Spinal cord (tissue), 9 donors: ENCODE measurements at regions not wholly inside any gene's neighbourhood (a gene's known extent, or its start where the extent isn't known, plus 50 kb on each side); places are given as distances from the start of the nearest gene placed in this dataset.
A peak's percentile ranks its signal among the peaks of the same experiment; 100 is the strongest.

Experiments used
- DNase-seq, 6 donors: peaks; one replicate each; pipeline versions ENCODE4 v3.0.0 to v3.0.0-alpha.2; 2013 to 2015; ENCODE audit warnings: low spot score in 6 of 6, low read depth in 4 of 6
- H3K27ac ChIP-seq: one replicate; pipeline ENCODE4 v1.5.1; 2013; ENCODE audit warnings: low read depth, low read length, control low read depth
- H3K27me3 ChIP-seq: one replicate; pipeline ENCODE4 v1.6.1; 2013; ENCODE audit warnings: low read length; ENCODE audit not compliant: control insufficient read depth, insufficient read depth
- H3K36me3 ChIP-seq: one replicate; pipeline ENCODE4 v1.6.1; 2013; ENCODE audit warnings: low read length; ENCODE audit not compliant: control insufficient read depth, insufficient read depth
- H3K4me1 ChIP-seq: one replicate; pipeline ENCODE4 v1.6.1; 2013; ENCODE audit warnings: low read length; ENCODE audit not compliant: control insufficient read depth, insufficient read depth
- H3K4me3 ChIP-seq: one replicate; pipeline ENCODE4 v1.5.1; 2013; ENCODE audit warnings: low read depth, low read length, control low read depth
- H3K9me3 ChIP-seq: one replicate; pipeline ENCODE4 v1.6.1; 2013; ENCODE audit warnings: low read length; ENCODE audit not compliant: control insufficient read depth, insufficient read depth
- WGBS: methylation state at CpG from one replicate; pipeline ENCODE4 v1.1.5; 2013; ENCODE audit warnings: missing lambda C conversion rate; ENCODE audit not compliant: insufficient coverage; 5-methylcytosine and 5-hydroxymethylcytosine counted together
- donor health status: healthy.

DNA sequence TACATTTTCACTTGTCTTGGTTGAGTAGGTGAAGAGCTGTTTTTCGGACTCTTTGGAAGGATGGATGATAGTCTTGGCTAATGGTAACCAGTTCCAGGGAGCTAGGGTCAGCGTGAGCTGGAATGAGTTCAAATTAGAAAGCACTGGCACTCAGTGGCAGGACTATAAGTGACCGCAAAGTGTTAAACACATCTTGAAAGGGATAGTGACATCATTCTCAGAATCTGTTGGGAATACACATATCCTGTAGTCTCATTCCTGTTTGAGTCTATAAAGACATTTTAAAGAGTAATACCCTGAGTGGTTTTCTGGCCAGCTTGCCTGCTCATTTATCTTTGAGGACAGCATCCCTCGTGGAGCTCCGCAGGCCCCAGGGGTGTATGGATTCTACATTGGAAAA, 56.7 kb upstream of the TMEM248 start:
- H3K4me1 ChIP-seq: no peaks in the 10 kb centered on the region
- 95% methylated on average over 3 of the region's 5 CpGs for WGBS
- no peak overlapping the region for H3K27ac ChIP-seq
- peak in 1 of 6 donors; percentile 7 for DNase-seq
- H3K27me3 ChIP-seq: no peaks in the 10 kb centered on the region
- H3K36me3 ChIP-seq: peaks cover 9% of the 10 kb centered on the region
- no peaks in the 10 kb centered on the region for H3K9me3 ChIP-seq
- no peak overlapping the region for H3K4me3 ChIP-seq

DNA sequence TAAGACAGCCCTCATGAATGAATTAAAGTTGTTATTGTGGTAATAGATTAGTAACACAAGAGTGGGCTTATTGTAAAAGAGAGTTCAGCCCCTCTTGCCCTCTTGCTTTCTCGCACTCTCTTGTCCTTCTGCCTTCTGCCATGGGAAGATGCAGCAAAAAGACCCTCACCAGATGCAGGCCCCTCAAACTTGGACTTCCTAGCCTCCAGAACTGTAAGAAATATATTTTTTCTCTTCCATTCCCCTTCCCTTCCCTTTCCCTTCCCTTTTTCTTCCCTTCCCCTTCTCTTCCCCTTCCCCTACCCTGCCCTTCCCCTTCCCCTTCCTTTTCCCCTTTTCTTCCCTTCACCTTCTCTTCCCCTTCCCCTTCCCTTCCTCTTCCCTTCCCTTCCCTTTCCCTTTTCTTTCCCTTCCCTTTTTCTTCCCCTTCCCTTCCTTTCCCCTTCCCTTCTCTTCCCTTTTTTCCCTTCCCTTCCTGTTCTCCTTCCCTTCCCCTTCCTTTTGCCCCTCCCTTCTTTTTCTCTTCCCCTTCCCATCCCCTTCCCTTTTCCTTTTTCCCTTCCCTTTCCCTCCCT, 55.6 kb upstream of the TMEM248 start:
- no peak for DNase-seq
- H3K4me3 ChIP-seq: no peak overlapping the region
- H3K27ac ChIP-seq: no peak overlapping the region
- 63% methylated on average over 1 of the region's 1 CpG for WGBS
- no peaks in the 10 kb centered on the region for H3K4me1 ChIP-seq
- H3K36me3 ChIP-seq: peaks cover 5% of the 10 kb centered on the region
- H3K27me3 ChIP-seq: no peaks in the 10 kb centered on the region
- H3K9me3 ChIP-seq: no peaks in the 10 kb centered on the region

DNA sequence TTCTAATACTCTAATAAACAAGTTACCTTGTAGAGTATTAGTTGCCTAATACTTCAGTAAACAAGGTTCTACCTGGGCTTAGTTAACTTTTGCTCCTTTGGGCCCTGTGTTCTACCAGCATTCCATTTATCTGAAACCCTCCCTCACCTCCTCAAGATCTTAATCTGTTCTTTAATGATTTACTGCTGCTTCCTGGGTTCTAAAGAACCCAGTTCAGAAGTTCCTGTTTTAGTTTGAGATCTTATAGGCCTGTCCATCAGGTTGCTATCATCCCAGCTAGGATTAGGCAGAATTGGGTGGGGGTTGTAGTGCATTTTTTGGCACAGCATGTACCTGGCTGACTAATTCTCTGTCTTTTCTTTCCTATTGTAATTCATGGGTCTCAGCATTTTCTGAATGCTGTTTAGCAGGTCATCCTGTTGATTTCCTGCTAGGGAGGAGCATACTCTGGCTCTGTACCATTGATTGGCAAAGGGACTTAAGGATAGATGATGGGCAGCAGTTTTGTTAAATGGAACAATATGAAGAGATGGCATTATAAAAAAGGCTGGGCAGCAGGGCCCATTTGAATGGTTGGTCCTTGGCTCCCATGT, 53.7 kb upstream of the TMEM248 start:
- no peak overlapping the region for H3K27ac ChIP-seq
- H3K36me3 ChIP-seq: peaks cover 6% of the 10 kb centered on the region
- no peaks in the 10 kb centered on the region for H3K9me3 ChIP-seq
- no peak overlapping the region for H3K4me3 ChIP-seq
- no peaks in the 10 kb centered on the region for H3K27me3 ChIP-seq
- DNase-seq: no peak
- no peaks in the 10 kb centered on the region for H3K4me1 ChIP-seq

DNA sequence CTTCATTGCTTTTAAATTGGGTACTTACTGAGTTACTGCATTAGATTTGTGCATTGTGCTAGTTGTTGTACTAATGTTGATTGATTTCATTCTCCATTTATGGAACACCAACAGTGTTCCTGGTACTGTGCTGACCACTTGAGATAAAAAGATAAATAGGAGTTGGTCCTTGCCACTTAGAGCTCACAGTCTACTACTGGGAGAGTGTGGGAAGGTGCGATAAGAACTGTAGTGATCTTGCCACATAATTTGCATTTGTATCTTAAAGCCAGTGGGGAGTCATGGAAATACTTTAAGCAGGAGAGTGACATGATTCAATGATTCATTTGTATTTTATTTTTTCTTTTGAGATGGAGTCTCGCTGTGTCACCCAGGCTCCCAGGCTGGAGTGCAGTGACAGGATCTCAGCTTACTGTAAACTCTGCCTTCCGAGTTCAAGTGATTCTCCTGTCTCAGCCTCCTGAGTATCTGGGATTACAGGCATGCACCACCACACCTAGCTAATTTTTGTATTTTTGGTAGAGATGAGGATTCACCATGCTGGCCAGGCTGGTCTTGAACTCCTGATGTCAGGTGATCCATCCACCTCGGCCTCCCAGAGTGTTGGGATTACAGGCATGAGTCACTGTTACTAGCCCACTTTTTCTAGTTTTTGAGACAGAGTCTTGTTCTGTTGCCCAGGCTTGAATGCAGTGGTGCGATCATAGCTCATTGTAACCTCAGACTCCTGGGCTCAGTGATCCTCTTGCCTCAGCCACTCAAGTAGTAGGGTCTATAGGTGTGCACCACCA, 51.2 kb upstream of the TMEM248 start:
- Histone ChIP-seq H3K27ac (no peak overlapping the region), H3K4me1 (no peaks in the 10 kb centered on the region), H3K27me3 (no peaks in the 10 kb centered on the region), H3K9me3 (no peaks in the 10 kb centered on the region), H3K4me3 (no peak overlapping the region), H3K36me3 (peaks cover 4% of the 10 kb centered on the region)
- DNase-seq: no peak
- WGBS: 87% methylated on average over 3 of the region's 5 CpGs

DNA sequence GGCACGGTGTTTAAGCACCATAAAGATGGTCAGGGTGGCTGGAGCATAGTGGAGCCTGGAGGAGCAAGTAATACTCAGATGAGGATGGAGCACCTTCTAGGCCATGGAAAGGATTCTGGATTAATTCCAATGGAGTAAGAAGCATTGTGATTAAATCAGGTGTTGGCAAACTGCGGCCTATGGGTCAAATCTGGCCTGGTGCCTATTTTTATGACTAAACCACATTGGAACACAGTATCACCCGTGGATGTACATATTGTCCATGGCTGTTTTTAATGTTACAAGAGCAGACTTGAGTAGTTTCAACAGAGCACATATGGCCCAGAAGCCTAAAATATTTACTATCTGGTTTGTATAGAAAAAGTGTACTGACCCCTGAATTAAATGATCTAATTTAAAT, 49.9 kb upstream of the TMEM248 start:
- Histone ChIP-seq H3K27ac (no peak overlapping the region), H3K36me3 (peaks cover 4% of the 10 kb centered on the region), H3K9me3 (no peaks in the 10 kb centered on the region), H3K27me3 (no peaks in the 10 kb centered on the region), H3K4me1 (no peaks in the 10 kb centered on the region), H3K4me3 (no peak overlapping the region)
- 100% methylated on average over 2 of the region's 3 CpGs for WGBS
- no peak for DNase-seq
